GM12878 (cell line): ENCODE measurements at regions not wholly inside any gene's neighbourhood (a gene's known extent, or its start where the extent isn't known, plus 50 kb on each side); places are given as distances from the start of the nearest gene placed in this dataset.

Experiments used
- ATAC-seq: fragments of 200-7000 bp; cut with Tn5 transposase; 3 replicates; pipeline ENCODE4 v1.9.1; 2020; ENCODE audit warnings: mild to moderate bottlenecking, moderate library complexity
- BruUV-seq: library from RNA; stranded (reverse); fragments of 400-500 nt; replicated peaks from 2 replicates; lab custom pipeline; 2021; lab: Mats Ljungman, UMichigan
- CTCF ChIA-PET: fragments of 300-600 bp; sonication (Branson Sonifier 250); formaldehyde crosslinking; extraction: SDS; loops from one replicate; lab custom pipeline; 2021; ENCODE audit warnings: inconsistent platforms; lab: Yijun Ruan, JAX
- POLR2A ChIA-PET: fragments of 350-600 bp; formaldehyde crosslinking; extraction: SDS; loops from one replicate; lab custom pipeline; 2021; ENCODE audit warnings: inconsistent platforms; lab: Charles Lee
- RAD21 ChIA-PET: fragments of 300-600 bp; sonication (Branson Sonifier 250); formaldehyde crosslinking; loops from one replicate; lab custom pipeline; 2023; ENCODE audit warnings: antibody characterized with exemption; ENCODE audit not compliant: unreplicated experiment; lab: Charles Lee
- SMC1A ChIA-PET: fragments of 300-600 bp; sonication (Branson Sonifier 250); formaldehyde crosslinking; loops from one replicate; lab custom pipeline; 2023; ENCODE audit not compliant: unreplicated experiment, uncharacterized antibody; lab: Charles Lee
- DNase-seq: peaks from one replicate; pipeline ENCODE4 v3.0.0-alpha.2; 2011; ENCODE audit warnings: low read depth, low spot score
- FAIRE-seq: peaks from 3 replicates; lab custom pipeline; 2011; peaks lifted over from hg19 to GRCh38; lab: Jason Lieb, UNC
- H2AFZ ChIP-seq: 2 replicates; pipeline ENCODE4 v1.6.0; 2011; ENCODE audit warnings: low read depth, low read length, control low read depth; ENCODE audit not compliant: control insufficient read depth
- H3K27ac ChIP-seq: 2 replicates; pipeline ENCODE4 v1.5.1; 2011; ENCODE audit warnings: control low read depth; ENCODE audit not compliant: control insufficient read depth, insufficient read depth
- H3K27me3 ChIP-seq, 2 experiments: replicated peaks in 1 of 2; 2 replicates each; pipeline versions ENCODE4 v1.6.0 to v1.6.1; 2011; ENCODE audit warnings: low read length in 1 of 2; ENCODE audit not compliant: control insufficient read depth in 2 of 2, insufficient read depth in 2 of 2
- H3K36me3 ChIP-seq, 2 experiments: 2 replicates each; pipeline ENCODE4 v1.5.1; 2011; ENCODE audit warnings: low read length in 1 of 2; ENCODE audit not compliant: control insufficient read depth in 2 of 2, insufficient read depth in 2 of 2
- H3K4me1 ChIP-seq: 2 replicates; pipeline ENCODE4 v1.6.1; 2011; ENCODE audit warnings: mild to moderate bottlenecking, low read length, moderate library complexity, mixed read lengths; ENCODE audit not compliant: control insufficient read depth, insufficient read depth
- H3K4me2 ChIP-seq: 2 replicates; pipeline ENCODE4 v1.6.0; 2011; ENCODE audit warnings: control low read depth; ENCODE audit not compliant: control insufficient read depth, insufficient read depth
- H3K4me3 ChIP-seq: fragments of 200-600 bp; sonication (generic); 2 replicates; pipeline ENCODE4 v1.5.1; 2016
- H3K79me2 ChIP-seq: 2 replicates; pipeline ENCODE4 v1.6.0; 2011; ENCODE audit warnings: low read length; ENCODE audit not compliant: control insufficient read depth, insufficient read depth
- H3K9ac ChIP-seq: 2 replicates; pipeline ENCODE4 v1.8.0; 2011; ENCODE audit warnings: low read length, control low read depth, mixed read lengths; ENCODE audit not compliant: control insufficient read depth, insufficient read depth
- H3K9me3 ChIP-seq: replicated peaks from 3 replicates; pipeline ENCODE4 v1.5.1; 2011; ENCODE audit warnings: mild to moderate bottlenecking, low read length; ENCODE audit not compliant: control insufficient read depth, insufficient read depth
- H4K20me1 ChIP-seq: 2 replicates; pipeline ENCODE4 v1.6.0; 2011; ENCODE audit not compliant: control insufficient read depth, insufficient read depth
- BMI1 ChIP-seq: fragments of 450-650 bp; IDR thresholded peaks from 2 replicates; pipeline ENCODE4 v1.6.1; 2016; ENCODE audit warnings: mild to moderate bottlenecking, moderate library complexity, borderline replicate concordance
- DPF2 ChIP-seq: fragments of 450-650 bp; IDR thresholded peaks from 2 replicates; pipeline ENCODE4 v1.6.1; 2017; ENCODE audit warnings: mild to moderate bottlenecking
- EZH2 ChIP-seq: IDR thresholded peaks from 2 replicates; pipeline ENCODE4 v1.6.1; 2012; ENCODE audit warnings: low read depth, mild to moderate bottlenecking, control low read depth, inconsistent platforms, low read length, borderline replicate concordance; ENCODE audit not compliant: control insufficient read depth
- FOS ChIP-seq: IDR thresholded peaks from 3 replicates; pipeline ENCODE4 v1.6.1; 2011; ENCODE audit warnings: borderline replicate concordance; ENCODE audit not compliant: insufficient read length; ENCODE audit errors: extremely low read depth
- HDAC2 ChIP-seq: fragments of 200-600 bp; sonication (generic); IDR thresholded peaks from 2 replicates; pipeline ENCODE4 v1.6.1; 2017
- MXI1 ChIP-seq: fragments of 150-350 bp; IDR thresholded peaks from 2 replicates; pipeline ENCODE4 v1.6.1; 2011; ENCODE audit warnings: low read depth, mild to moderate bottlenecking, inconsistent platforms, low read length, improper control_type of control experiment
- MYC ChIP-seq: IDR thresholded peaks from 2 replicates; pipeline ENCODE4 v1.6.1; 2011; ENCODE audit warnings: mild to moderate bottlenecking, low read length, moderate library complexity, inconsistent platforms; ENCODE audit not compliant: insufficient read depth, insufficient replicate concordance, insufficient read length, severe bottlenecking
- NFIC ChIP-seq: IDR thresholded peaks from 2 replicates; pipeline ENCODE4 v1.6.1; 2012; ENCODE audit warnings: low read depth, mild to moderate bottlenecking, inconsistent platforms, low read length, moderate library complexity
- NR2C2 ChIP-seq: IDR thresholded peaks from 2 replicates; pipeline ENCODE4 v1.6.1; 2011; ENCODE audit warnings: borderline replicate concordance, low read depth; ENCODE audit not compliant: control insufficient read depth, insufficient read length
- NRF1 ChIP-seq: conservative IDR thresholded peaks from 2 replicates; pipeline ENCODE4 v1.6.1; 2011; ENCODE audit warnings: mild to moderate bottlenecking, low read depth, low read length, improper control_type of control experiment
- POLR2A ChIP-seq: IDR thresholded peaks from 2 replicates; pipeline ENCODE4 v1.6.1; 2011; ENCODE audit warnings: low read depth, mild to moderate bottlenecking, low read length
- RCOR1 ChIP-seq: conservative IDR thresholded peaks from 2 replicates; pipeline ENCODE4 v1.6.1; 2012; ENCODE audit warnings: low read depth, low read length, improper control_type of control experiment
- SMAD1 ChIP-seq: fragments of 450-650 bp; IDR thresholded peaks from 2 replicates; pipeline ENCODE4 v1.6.1; 2018; ENCODE audit warnings: mild to moderate bottlenecking, low read depth; ENCODE audit not compliant: partially characterized antibody
- SMC3 ChIP-seq: IDR thresholded peaks from 2 replicates; pipeline ENCODE4 v1.6.1; 2011; ENCODE audit warnings: low read length, improper control_type of control experiment, borderline replicate concordance
- TARDBP ChIP-seq: IDR thresholded peaks from 2 replicates; pipeline ENCODE4 v1.6.1; 2016; ENCODE audit warnings: borderline replicate concordance
- YY1 ChIP-seq: IDR thresholded peaks from 2 replicates; pipeline ENCODE4 v1.6.1; 2011; ENCODE audit warnings: low read depth, mild to moderate bottlenecking, low read length
- WGBS: methylation state at CpG from one replicate; pipeline ENCODE4 v1.1.6; 2016; ENCODE audit warnings: low lambda C conversion rate; ENCODE audit not compliant: insufficient replicate concordance, insufficient coverage; ENCODE audit errors: missing lambda C conversion rate; 5-methylcytosine and 5-hydroxymethylcytosine counted together
- in situ Hi-C: fragments of 300-500 bp; cut with MboI; formaldehyde crosslinking; loops from 9 replicates; pipeline ENCODE4 v1.14.3; 2018; ENCODE audit warnings: mixed read lengths
- intact Hi-C: fragments of 100-400 bp; cut with micrococcal nuclease; formaldehyde crosslinking; loops from one replicate; pipeline ENCODE4 v1.14.2; 2022; ENCODE audit not compliant: unreplicated experiment
- TF ChIP-seq, protein P1 (sequence below): IDR thresholded peaks from 2 replicates; pipeline ENCODE4 v1.6.1; 2011; ENCODE audit warnings: borderline replicate concordance, low read depth, mild to moderate bottlenecking, moderate library complexity, mixed read lengths, low read length; ENCODE audit not compliant: insufficient read depth; ENCODE audit errors: extremely low read length
- TF ChIP-seq, protein P2 (sequence below): fragments of 150-350 bp; IDR thresholded peaks from 2 replicates; pipeline ENCODE4 v1.6.1; 2014; ENCODE audit warnings: mild to moderate bottlenecking, low read depth, low read length
- TF ChIP-seq, protein P3 (sequence below): fragments of 150-350 bp; IDR thresholded peaks from 2 replicates; pipeline ENCODE4 v1.6.1; 2016; ENCODE audit warnings: low read depth, low read length

DNA sequence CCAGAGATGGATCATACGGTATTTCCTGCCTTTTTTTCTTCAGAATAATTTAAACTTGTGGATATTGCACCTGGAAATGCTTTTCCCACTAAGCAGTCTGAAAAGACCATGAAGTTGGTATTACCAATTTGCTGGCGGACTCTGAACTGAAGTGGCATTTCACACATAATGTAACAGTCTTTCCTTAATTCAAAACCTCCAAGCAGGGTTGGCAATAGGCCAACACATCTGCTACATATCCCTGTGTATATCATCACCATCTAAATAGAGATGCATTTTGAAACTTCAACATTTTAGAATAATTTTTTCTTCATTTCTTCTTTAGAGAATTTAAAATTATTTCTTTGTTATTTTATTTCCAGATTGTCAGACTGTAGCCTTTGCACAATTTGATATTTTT, 100.5 kb downstream of the TSPAN8 start (continued):
- TF ChIP-seq SMC3 (no peak), DPF2 (no peak)
- TF ChIP-seq, protein P1, sequence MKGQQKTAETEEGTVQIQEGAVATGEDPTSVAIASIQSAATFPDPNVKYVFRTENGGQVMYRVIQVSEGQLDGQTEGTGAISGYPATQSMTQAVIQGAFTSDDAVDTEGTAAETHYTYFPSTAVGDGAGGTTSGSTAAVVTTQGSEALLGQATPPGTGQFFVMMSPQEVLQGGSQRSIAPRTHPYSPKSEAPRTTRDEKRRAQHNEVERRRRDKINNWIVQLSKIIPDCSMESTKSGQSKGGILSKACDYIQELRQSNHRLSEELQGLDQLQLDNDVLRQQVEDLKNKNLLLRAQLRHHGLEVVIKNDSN = no peak

DNA sequence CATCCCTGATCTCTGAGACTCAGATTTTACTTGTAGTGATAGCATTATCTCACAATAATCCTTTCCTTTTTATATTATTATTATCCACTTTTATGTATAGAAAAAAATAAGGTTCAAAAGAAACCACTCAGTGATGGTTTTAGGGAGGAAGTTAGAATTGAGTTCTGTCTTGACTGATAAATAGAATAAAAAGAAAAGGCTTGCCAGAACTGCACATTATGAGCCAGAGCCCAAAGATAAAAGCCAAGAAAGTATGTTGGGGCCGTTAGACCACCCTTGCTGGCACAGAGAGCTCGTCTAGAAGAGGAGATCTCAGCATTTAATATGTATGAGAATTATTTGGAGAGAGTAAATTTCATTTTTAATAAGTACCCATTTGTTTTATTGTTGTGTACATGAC, 103.2 kb downstream of the TSPAN8 start:
- Histone ChIP-seq H3K36me3 (no peaks in the 10 kb centered on the region), H3K27me3 (no peaks in the 10 kb centered on the region), H3K27ac (no peak overlapping the region), H4K20me1 (no peaks in the 10 kb centered on the region), H3K4me3 (no peak overlapping the region), H3K9me3 (no peaks in the 10 kb centered on the region), H3K4me1 (no peaks in the 10 kb centered on the region), H3K4me2 (no peak overlapping the region), H3K9ac (no peak overlapping the region), H2AFZ (no peak overlapping the region), H3K79me2 (no peaks in the 10 kb centered on the region)
- FAIRE-seq (no peak), DNase-seq (no peak), ATAC-seq (no peak)
- intact Hi-C loops (no loop called here), in situ Hi-C loops (no loop called here)
- RAD21 ChIA-PET = no interaction called here
- no TSS peak for BruUV-seq
- SMC1A ChIA-PET = no interaction called here
- CTCF ChIA-PET = no interaction called here
- WGBS = 0% methylated on average over 2 of the region's 2 CpGs
- POLR2A ChIA-PET = no interaction called here
- TF ChIP-seq FOS (no peak), SMAD1 (no peak), NRF1 (no peak), HDAC2 (no peak), TARDBP (no peak), MXI1 (no peak), BMI1 (no peak), POLR2A (no peak), NR2C2 (no peak), EZH2 (no peak), YY1 (no peak), NFIC (no peak), RCOR1 (no peak), MYC (no peak)
- TF ChIP-seq, protein P2, sequence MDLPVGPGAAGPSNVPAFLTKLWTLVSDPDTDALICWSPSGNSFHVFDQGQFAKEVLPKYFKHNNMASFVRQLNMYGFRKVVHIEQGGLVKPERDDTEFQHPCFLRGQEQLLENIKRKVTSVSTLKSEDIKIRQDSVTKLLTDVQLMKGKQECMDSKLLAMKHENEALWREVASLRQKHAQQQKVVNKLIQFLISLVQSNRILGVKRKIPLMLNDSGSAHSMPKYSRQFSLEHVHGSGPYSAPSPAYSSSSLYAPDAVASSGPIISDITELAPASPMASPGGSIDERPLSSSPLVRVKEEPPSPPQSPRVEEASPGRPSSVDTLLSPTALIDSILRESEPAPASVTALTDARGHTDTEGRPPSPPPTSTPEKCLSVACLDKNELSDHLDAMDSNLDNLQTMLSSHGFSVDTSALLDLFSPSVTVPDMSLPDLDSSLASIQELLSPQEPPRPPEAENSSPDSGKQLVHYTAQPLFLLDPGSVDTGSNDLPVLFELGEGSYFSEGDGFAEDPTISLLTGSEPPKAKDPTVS = no peak
- TF ChIP-seq, protein P3, sequence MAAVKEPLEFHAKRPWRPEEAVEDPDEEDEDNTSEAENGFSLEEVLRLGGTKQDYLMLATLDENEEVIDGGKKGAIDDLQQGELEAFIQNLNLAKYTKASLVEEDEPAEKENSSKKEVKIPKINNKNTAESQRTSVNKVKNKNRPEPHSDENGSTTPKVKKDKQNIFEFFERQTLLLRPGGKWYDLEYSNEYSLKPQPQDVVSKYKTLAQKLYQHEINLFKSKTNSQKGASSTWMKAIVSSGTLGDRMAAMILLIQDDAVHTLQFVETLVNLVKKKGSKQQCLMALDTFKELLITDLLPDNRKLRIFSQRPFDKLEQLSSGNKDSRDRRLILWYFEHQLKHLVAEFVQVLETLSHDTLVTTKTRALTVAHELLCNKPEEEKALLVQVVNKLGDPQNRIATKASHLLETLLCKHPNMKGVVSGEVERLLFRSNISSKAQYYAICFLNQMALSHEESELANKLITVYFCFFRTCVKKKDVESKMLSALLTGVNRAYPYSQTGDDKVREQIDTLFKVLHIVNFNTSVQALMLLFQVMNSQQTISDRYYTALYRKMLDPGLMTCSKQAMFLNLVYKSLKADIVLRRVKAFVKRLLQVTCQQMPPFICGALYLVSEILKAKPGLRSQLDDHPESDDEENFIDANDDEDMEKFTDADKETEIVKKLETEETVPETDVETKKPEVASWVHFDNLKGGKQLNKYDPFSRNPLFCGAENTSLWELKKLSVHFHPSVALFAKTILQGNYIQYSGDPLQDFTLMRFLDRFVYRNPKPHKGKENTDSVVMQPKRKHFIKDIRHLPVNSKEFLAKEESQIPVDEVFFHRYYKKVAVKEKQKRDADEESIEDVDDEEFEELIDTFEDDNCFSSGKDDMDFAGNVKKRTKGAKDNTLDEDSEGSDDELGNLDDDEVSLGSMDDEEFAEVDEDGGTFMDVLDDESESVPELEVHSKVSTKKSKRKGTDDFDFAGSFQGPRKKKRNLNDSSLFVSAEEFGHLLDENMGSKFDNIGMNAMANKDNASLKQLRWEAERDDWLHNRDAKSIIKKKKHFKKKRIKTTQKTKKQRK = no peak
